RWPE1 (cell line): ENCODE measurements at regions not wholly inside any gene's neighbourhood (a gene's known extent, or its start where the extent isn't known, plus 50 kb on each side); places are given as distances from the start of the nearest gene placed in this dataset.

Experiments used
- CTCF ChIA-PET: fragments of 350-600 bp; sonication (Branson Sonifier 250); formaldehyde crosslinking; extraction: SDS; loops from one replicate; lab custom pipeline; 2021; lab: Yijun Ruan, JAX
- POLR2A ChIA-PET: fragments of 400-600 bp; formaldehyde crosslinking; extraction: SDS; loops from one replicate; lab custom pipeline; 2020; ENCODE audit warnings: antibody characterized with exemption; ENCODE audit not compliant: low non-redundant PET; lab: Yijun Ruan, JAX
- DNase-seq: peaks from one replicate; pipeline ENCODE4 v3.0.0; 2012; ENCODE audit warnings: low spot score
- H3K27ac ChIP-seq: fragments of 450-650 bp; 2 replicates; pipeline ENCODE4 v1.5.1; 2017
- CTCF ChIP-seq: fragments of 450-650 bp; conservative IDR thresholded peaks from 2 replicates; pipeline ENCODE4 v1.5.1; 2017; ENCODE audit warnings: low read depth, mild to moderate bottlenecking

GRCh38 chr14:82410064-82410463 lies 876.4 kb upstream of the SEL1L start:
- ChIA-PET CTCF (no interaction called here), POLR2A (no interaction called here)
- DNase-seq: no peak
- TF ChIP-seq CTCF: no peak
- no peak overlapping the region for H3K27ac ChIP-seq

DNA sequence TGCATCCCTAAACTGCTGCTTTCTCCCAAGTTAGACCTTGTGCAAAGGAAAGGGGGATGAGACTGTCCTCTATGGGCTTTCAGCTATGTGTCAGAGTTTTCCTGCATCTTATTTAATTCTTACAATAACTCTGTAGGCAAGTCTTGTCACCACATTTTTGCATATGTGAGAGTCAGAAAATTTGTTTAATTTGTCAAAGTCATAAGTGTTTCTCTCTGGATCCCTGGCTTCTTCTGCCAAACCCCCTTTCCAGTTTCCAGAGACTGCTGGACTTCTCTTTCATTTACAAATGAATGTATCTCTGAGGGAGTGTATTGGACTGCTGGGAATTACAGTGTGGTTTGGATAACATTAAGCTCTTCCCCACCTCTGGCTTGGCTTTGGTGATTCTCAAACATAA lies 877.6 kb upstream of the SEL1L start:
- no peak overlapping the region for H3K27ac ChIP-seq
- ChIA-PET CTCF (no interaction called here), POLR2A (no interaction called here)
- DNase-seq: no peak
- TF ChIP-seq CTCF: no peak

- CTCF ChIA-PET: no interaction called here
- POLR2A ChIA-PET: no interaction called here
- TF ChIP-seq CTCF: no peak
- no peak overlapping the region for H3K27ac ChIP-seq
- DNase-seq: no peak
Measured at GRCh38 chr14:82412545-82412944, 878.9 kb upstream of the SEL1L start.

- TF ChIP-seq CTCF: no peak
- H3K27ac ChIP-seq: no peak overlapping the region
- ChIA-PET POLR2A (interaction anchor here (0.7 kb wide), 1 partner anchor 26 kb away, joined by 11 read pairs; no protein-coding TSS in a partner anchor), CTCF (no interaction called here)
- DNase-seq: no peak
Measured at GRCh38 chr14:82414853-82415539, 881.3 kb upstream of the SEL1L start.

- CTCF ChIA-PET: no interaction called here
- no peak overlapping the region for H3K27ac ChIP-seq
- no peak for DNase-seq
- no peak for TF ChIP-seq CTCF
- POLR2A ChIA-PET: no interaction called here
Measured at GRCh38 chr14:82419933-82420332, 886.3 kb upstream of the SEL1L start.

DNA sequence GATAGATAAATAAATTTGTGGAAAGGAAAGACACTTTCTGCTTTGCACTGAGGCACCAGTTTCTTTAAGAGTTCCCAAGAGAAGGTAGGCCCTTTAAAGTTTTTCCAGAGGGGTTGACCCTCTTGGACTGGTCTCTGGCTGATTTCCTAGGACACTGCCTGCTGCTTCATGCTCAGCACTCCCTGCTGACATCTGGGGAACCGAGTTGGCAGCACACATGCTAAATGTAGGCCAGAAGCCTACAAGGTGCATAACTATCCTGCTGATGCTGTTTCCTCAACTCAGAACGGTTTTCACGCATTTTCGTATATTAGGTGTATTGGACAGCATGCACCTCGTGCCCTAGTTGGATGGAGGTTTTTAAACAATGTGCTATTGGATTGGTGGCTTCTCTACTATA lies 887.2 kb upstream of the SEL1L start:
- ChIA-PET CTCF (no interaction called here), POLR2A (no interaction called here)
- no peak for TF ChIP-seq CTCF
- DNase-seq: no peak
- no peak overlapping the region for H3K27ac ChIP-seq
